Keratinocyte (primary cell): ENCODE measurements at regions not wholly inside any gene's neighbourhood (a gene's known extent, or its start where the extent isn't known, plus 50 kb on each side); places are given as distances from the start of the nearest gene placed in this dataset.

Source experiments
- DNase-seq: peaks from one replicate; pipeline ENCODE4 v3.0.0-alpha.2; 2011; ENCODE audit warnings: low read depth, missing footprints, low spot score
- FAIRE-seq: peaks from 2 replicates; lab custom pipeline; 2011; peaks lifted over from hg19 to GRCh38; lab: Jason Lieb, UNC
- H2AFZ ChIP-seq: 2 replicates; pipeline ENCODE4 v1.6.0; 2012; ENCODE audit warnings: low read length, control low read depth, inconsistent platforms; ENCODE audit not compliant: control insufficient read depth
- H3K27ac ChIP-seq: 2 replicates; pipeline ENCODE4 v1.5.1; 2011; ENCODE audit warnings: low read length; ENCODE audit not compliant: control insufficient read depth, insufficient read depth
- H3K27me3 ChIP-seq: 3 replicates; pipeline ENCODE4 v1.6.0; 2011; ENCODE audit warnings: low read length; ENCODE audit not compliant: control insufficient read depth, insufficient read depth; ENCODE audit errors: extremely low read depth
- H3K36me3 ChIP-seq, 2 experiments: 2 replicates in 1 of 2; 3 replicates in 1 of 2; pipeline ENCODE4 v1.5.1; 2011; ENCODE audit warnings: low read length in 2 of 2, mild to moderate bottlenecking in 1 of 2; ENCODE audit not compliant: control insufficient read depth in 2 of 2, insufficient read depth in 2 of 2; ENCODE audit errors: extremely low read depth in 1 of 2
- H3K4me1 ChIP-seq: 3 replicates; pipeline ENCODE4 v1.5.1; 2011; ENCODE audit warnings: low read length; ENCODE audit not compliant: control insufficient read depth, insufficient read depth; ENCODE audit errors: extremely low read depth
- H3K4me2 ChIP-seq: 3 replicates; pipeline ENCODE4 v1.6.0; 2011; ENCODE audit warnings: low read depth, low read length; ENCODE audit not compliant: control insufficient read depth, insufficient read depth; ENCODE audit errors: extremely low read depth
- H3K4me3 ChIP-seq, 3 experiments: fragments of 200-600 bp in 1 of 3; sonication (generic) in 1 of 3; 2 replicates in 2 of 3; 3 replicates in 1 of 3; pipeline ENCODE4 v1.5.1; 2011 to 2016; ENCODE audit warnings: low read length in 3 of 3, mild to moderate bottlenecking in 3 of 3, control low read depth in 2 of 3, inconsistent platforms in 1 of 3, low read depth in 1 of 3, mixed read lengths in 1 of 3, mixed run types in 1 of 3, moderate library complexity in 1 of 3; ENCODE audit not compliant: control insufficient read depth in 2 of 3, insufficient read depth in 2 of 3; ENCODE audit errors: extremely low read depth in 1 of 3
- H3K79me2 ChIP-seq: 2 replicates; pipeline ENCODE4 v1.6.0; 2012; ENCODE audit warnings: low read length; ENCODE audit not compliant: control insufficient read depth, insufficient read depth
- H3K9ac ChIP-seq: 3 replicates; pipeline ENCODE4 v1.6.0; 2011; ENCODE audit warnings: low read length; ENCODE audit not compliant: control insufficient read depth, insufficient read depth; ENCODE audit errors: extremely low read depth
- H3K9me1 ChIP-seq: 3 replicates; pipeline ENCODE4 v1.6.0; 2011; ENCODE audit warnings: low read length; ENCODE audit not compliant: control insufficient read depth, insufficient read depth; ENCODE audit errors: extremely low read depth
- H3K9me3 ChIP-seq: 2 replicates; pipeline ENCODE4 v1.5.1; 2012; ENCODE audit warnings: low read depth, low read length; ENCODE audit not compliant: control insufficient read depth
- H4K20me1 ChIP-seq: 3 replicates; pipeline ENCODE4 v1.6.0; 2011; ENCODE audit warnings: low read length; ENCODE audit not compliant: control insufficient read depth, insufficient read depth; ENCODE audit errors: extremely low read depth
- EZH2 ChIP-seq: IDR thresholded peaks from one replicate; pipeline ENCODE4 v1.6.1; 2012; ENCODE audit warnings: inconsistent platforms, mild to moderate bottlenecking, low read length, moderate library complexity
- dilution Hi-C: fragments of 300-500 bp; cut with MboI; formaldehyde crosslinking; loops from one replicate; pipeline ENCODE4 v1.7.0; 2020; ENCODE audit warnings: low sequenced_read_pairs; ENCODE audit not compliant: extremely low pct_ligation_motif_present
- TF ChIP-seq, protein P1 (sequence below), 3 experiments: IDR thresholded peaks in 1 of 3; conservative IDR thresholded peaks in 1 of 3; optimal IDR thresholded peaks in 1 of 3; 2 replicates in 2 of 3; 3 replicates in 1 of 3; pipeline versions ENCODE3 to v1.5.1; 2011; ENCODE audit warnings: low read length in 3 of 3, mild to moderate bottlenecking in 3 of 3, moderate library complexity in 2 of 3, control low read depth in 1 of 3, inconsistent platforms in 1 of 3; ENCODE audit not compliant: insufficient read depth in 2 of 3; ENCODE audit errors: extremely low read depth in 1 of 3

DNA sequence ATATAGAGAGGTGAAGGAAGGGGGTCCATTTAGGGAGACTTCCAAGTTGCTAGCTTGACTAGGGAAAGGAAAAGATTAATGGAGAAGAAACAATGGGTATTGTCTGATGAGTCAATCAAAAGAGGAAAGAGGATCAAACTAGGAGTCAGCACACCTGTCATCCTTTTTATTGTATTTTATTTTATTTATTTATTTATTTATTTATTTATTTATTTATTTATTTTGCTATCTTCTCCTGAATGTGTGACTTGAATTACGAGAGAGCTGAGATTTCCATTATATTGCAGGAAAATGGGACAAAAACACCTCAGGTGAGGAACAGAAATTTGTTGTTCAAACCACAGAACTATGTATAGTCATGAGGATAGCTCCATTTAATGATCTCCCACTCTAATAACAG, 58.9 kb downstream of the NUDT11 start:
- Histone ChIP-seq H3K4me3 (no peak overlapping the region), H3K9ac (no peak overlapping the region), H4K20me1 (no peaks in the 10 kb centered on the region), H3K9me3 (no peaks in the 10 kb centered on the region), H3K27ac (no peak overlapping the region), H3K27me3 (no peaks in the 10 kb centered on the region), H3K9me1 (no peaks in the 10 kb centered on the region), H3K4me1 (no peaks in the 10 kb centered on the region), H3K4me2 (no peak overlapping the region), H3K36me3 (no peaks in the 10 kb centered on the region), H3K79me2 (no peaks in the 10 kb centered on the region), H2AFZ (no peak overlapping the region)
- dilution Hi-C loops = no loop called here
- TF ChIP-seq, protein P1, sequence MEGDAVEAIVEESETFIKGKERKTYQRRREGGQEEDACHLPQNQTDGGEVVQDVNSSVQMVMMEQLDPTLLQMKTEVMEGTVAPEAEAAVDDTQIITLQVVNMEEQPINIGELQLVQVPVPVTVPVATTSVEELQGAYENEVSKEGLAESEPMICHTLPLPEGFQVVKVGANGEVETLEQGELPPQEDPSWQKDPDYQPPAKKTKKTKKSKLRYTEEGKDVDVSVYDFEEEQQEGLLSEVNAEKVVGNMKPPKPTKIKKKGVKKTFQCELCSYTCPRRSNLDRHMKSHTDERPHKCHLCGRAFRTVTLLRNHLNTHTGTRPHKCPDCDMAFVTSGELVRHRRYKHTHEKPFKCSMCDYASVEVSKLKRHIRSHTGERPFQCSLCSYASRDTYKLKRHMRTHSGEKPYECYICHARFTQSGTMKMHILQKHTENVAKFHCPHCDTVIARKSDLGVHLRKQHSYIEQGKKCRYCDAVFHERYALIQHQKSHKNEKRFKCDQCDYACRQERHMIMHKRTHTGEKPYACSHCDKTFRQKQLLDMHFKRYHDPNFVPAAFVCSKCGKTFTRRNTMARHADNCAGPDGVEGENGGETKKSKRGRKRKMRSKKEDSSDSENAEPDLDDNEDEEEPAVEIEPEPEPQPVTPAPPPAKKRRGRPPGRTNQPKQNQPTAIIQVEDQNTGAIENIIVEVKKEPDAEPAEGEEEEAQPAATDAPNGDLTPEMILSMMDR (optimal IDR thresholded peaks at IDR 0.05 in 1 of 3, IDR thresholded peaks at IDR 0.05 in 1 of 3, conservative IDR thresholded peaks at IDR 0.05 in 1 of 3; ENCODE audit: extremely low read depth in 1 of 3, insufficient read depth in 2 of 3, low read length in 3 of 3) = no peak
- no peak for TF ChIP-seq EZH2
- DNase-seq = no peak
- FAIRE-seq = no peak

DNA sequence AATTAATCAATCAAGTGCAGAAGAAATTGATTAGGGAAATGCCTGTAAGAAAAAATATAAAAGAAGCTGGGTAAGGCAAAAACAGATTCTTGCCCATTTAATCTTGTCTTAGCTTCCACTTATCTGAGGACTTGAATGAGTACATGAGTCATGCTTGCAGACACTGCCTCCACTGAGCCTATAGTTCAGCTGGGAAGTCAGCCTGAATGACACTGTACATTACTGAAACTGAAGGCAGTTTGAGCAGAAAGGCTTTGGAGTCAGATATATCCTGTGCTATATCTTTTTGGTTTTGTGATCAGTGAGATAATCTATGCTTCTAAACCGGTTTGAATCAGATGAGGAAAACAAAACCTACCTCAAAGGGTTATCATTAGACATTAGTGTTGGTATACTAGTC, 61.3 kb downstream of the NUDT11 start:
- no peaks in the 10 kb centered on the region for H3K9me3 ChIP-seq
- no peak overlapping the region for H3K4me2 ChIP-seq
- H4K20me1 ChIP-seq = no peaks in the 10 kb centered on the region
- no peak for TF ChIP-seq EZH2
- no peaks in the 10 kb centered on the region for H3K27me3 ChIP-seq
- H2AFZ ChIP-seq = no peak overlapping the region
- dilution Hi-C loops = no loop called here
- no peaks in the 10 kb centered on the region for H3K36me3 ChIP-seq
- no peaks in the 10 kb centered on the region for H3K9me1 ChIP-seq
- no peaks in the 10 kb centered on the region for H3K4me1 ChIP-seq
- DNase-seq (no peak), FAIRE-seq (no peak)
- H3K79me2 ChIP-seq = no peaks in the 10 kb centered on the region
- H3K9ac ChIP-seq = no peak overlapping the region
- H3K4me3 ChIP-seq = no peak overlapping the region
- H3K27ac ChIP-seq = no peak overlapping the region

DNA sequence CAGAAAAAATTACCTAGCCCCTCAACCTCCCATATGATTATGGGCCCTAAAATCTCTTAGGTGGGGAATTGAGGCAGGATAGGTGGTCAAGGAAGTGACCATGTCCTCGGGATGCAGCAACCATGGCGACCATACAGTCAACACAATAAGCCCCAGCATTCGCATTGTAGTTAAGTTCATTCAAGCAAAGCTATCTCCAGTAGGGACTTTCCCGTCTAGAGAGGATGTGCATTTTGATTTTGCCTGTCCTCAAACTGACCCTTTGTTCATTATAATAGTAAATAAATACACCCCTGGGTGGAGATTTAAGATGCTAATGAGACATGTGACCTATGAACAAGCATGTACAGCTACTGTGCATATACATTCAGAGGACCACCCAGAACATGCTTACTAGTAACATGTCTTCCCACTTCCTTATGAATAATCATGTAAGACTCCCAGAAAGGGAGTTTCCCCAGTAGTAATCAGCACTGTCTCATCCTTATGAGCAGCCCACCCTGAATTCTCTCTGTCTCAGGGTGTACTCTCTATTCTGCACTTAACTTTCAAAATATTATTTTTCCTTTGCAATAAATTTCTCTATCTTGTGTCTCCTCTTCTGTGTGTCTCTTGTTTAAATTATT, 74.3 kb downstream of the NUDT11 start:
- H3K4me1 ChIP-seq = no peaks in the 10 kb centered on the region
- H3K9me1 ChIP-seq = no peaks in the 10 kb centered on the region
- H3K4me2 ChIP-seq = no peak overlapping the region
- H3K9me3 ChIP-seq = no peaks in the 10 kb centered on the region
- TF ChIP-seq EZH2 = no peak
- TF ChIP-seq, protein P1 (optimal IDR thresholded peaks at IDR 0.05 in 1 of 3, IDR thresholded peaks at IDR 0.05 in 1 of 3, conservative IDR thresholded peaks at IDR 0.05 in 1 of 3; ENCODE audit: extremely low read depth in 1 of 3, insufficient read depth in 2 of 3, low read length in 3 of 3) = no peak
- H4K20me1 ChIP-seq = no peaks in the 10 kb centered on the region
- H3K9ac ChIP-seq = no peak overlapping the region
- FAIRE-seq (no peak), DNase-seq (no peak)
- H2AFZ ChIP-seq = no peak overlapping the region
- dilution Hi-C loops = no loop called here
- no peak overlapping the region for H3K27ac ChIP-seq
- no peaks in the 10 kb centered on the region for H3K79me2 ChIP-seq
- H3K4me3 ChIP-seq = no peak overlapping the region
- H3K27me3 ChIP-seq = no peaks in the 10 kb centered on the region
- H3K36me3 ChIP-seq = no peaks in the 10 kb centered on the region
